WTC11 (cell line): ENCODE measurements at regions not wholly inside any gene's neighbourhood (a gene's known extent, or its start where the extent isn't known, plus 50 kb on each side); places are given as distances from the start of the nearest gene placed in this dataset.

ENCODE experiments used
- ATAC-seq: fragments of 200-7000 bp; cut with Tn5 transposase; 2 replicates; pipeline ENCODE4 v1.10.0; 2021; ENCODE audit warnings: mild to moderate bottlenecking, moderate library complexity
- CTCF ChIA-PET: fragments of 300-600 bp; sonication (Branson Sonifier 250); formaldehyde crosslinking; loops from one replicate; lab custom pipeline; 2021; ENCODE audit warnings: antibody characterized with exemption; lab: Charles Lee
- POLR2A ChIA-PET: fragments of 350-600 bp; sonication (Branson Sonifier 250); formaldehyde crosslinking; loops from one replicate; lab custom pipeline; 2021; ENCODE audit warnings: antibody characterized with exemption; lab: Charles Lee
- DNase-seq: peaks from one replicate; pipeline ENCODE4 v3.0.0; 2021; ENCODE audit warnings: low spot score
- H3K27ac Mint-ChIP-seq: 2 replicates; pipeline ENCODE4 v1.8.0; 2021; ENCODE audit warnings: mixed read lengths
- H3K27me3 Mint-ChIP-seq: 2 replicates; pipeline ENCODE4 v1.8.0; 2021; ENCODE audit warnings: low read depth, mild to moderate bottlenecking, moderate library complexity, mixed read lengths
- H3K36me3 Mint-ChIP-seq: 2 replicates; pipeline ENCODE4 v1.8.0; 2021; ENCODE audit warnings: mixed read lengths
- H3K4me1 Mint-ChIP-seq: 2 replicates; pipeline ENCODE4 v1.8.0; 2022; ENCODE audit warnings: mixed read lengths
- H3K4me3 Mint-ChIP-seq: 2 replicates; pipeline ENCODE4 v1.8.0; 2021; ENCODE audit warnings: mild to moderate bottlenecking, moderate library complexity, mixed read lengths
- H3K9me3 Mint-ChIP-seq: 2 replicates; pipeline ENCODE4 v1.8.0; 2021; ENCODE audit warnings: mixed read lengths
- ETV6 ChIP-seq: sonication (generic); formaldehyde crosslinking; IDR thresholded peaks from 2 replicates; pipeline ENCODE4 v1.8.1; 2022; ENCODE audit warnings: mild to moderate bottlenecking, missing genetic modification reagents
- FOXJ3 ChIP-seq: sonication (generic); formaldehyde crosslinking; IDR thresholded peaks from 2 replicates; pipeline ENCODE4 v1.9.0; 2021; ENCODE audit warnings: missing genetic modification reagents, mild to moderate bottlenecking, borderline replicate concordance
- IRF2 ChIP-seq: sonication (generic); formaldehyde crosslinking; IDR thresholded peaks from 2 replicates; pipeline ENCODE4 v1.8.0; 2022; ENCODE audit warnings: low read depth, missing genetic modification reagents, borderline replicate concordance
- NR2C2 ChIP-seq: sonication (generic); formaldehyde crosslinking; IDR thresholded peaks from 2 replicates; pipeline ENCODE4 v1.8.0; 2022; ENCODE audit warnings: mild to moderate bottlenecking, missing genetic modification reagents
- NR3C1 ChIP-seq: sonication (generic); formaldehyde crosslinking; conservative IDR thresholded peaks from 2 replicates; pipeline ENCODE4 v1.8.1; 2023; ENCODE audit warnings: low read depth, mild to moderate bottlenecking, missing genetic modification reagents
- PRRX2 ChIP-seq: fragments of 250-450 bp; sonication (Bioruptor Pico); IDR thresholded peaks from 2 replicates; pipeline ENCODE4 v1.8.0; 2021; ENCODE audit warnings: mild to moderate bottlenecking
- RELA ChIP-seq: sonication (generic); formaldehyde crosslinking; IDR thresholded peaks from 2 replicates; pipeline ENCODE4 v1.8.1; 2022; ENCODE audit warnings: missing genetic modification reagents, mild to moderate bottlenecking, borderline replicate concordance
- ZNF121 ChIP-seq: sonication (generic); formaldehyde crosslinking; IDR thresholded peaks from 2 replicates; pipeline ENCODE4 v1.8.0; 2023; ENCODE audit warnings: missing genetic modification reagents
- ZNF232 ChIP-seq: sonication (generic); formaldehyde crosslinking; IDR thresholded peaks from 2 replicates; pipeline ENCODE4 v1.8.0; 2022; ENCODE audit warnings: mild to moderate bottlenecking, missing genetic modification reagents
- TF ChIP-seq, protein P1 (sequence below): sonication (generic); formaldehyde crosslinking; IDR thresholded peaks from 2 replicates; pipeline ENCODE4 v1.8.1; 2022; ENCODE audit warnings: mild to moderate bottlenecking, missing genetic modification reagents, moderate library complexity, borderline replicate concordance
- TF ChIP-seq, protein P2 (sequence below): fragments of 250-450 bp; sonication (Bioruptor Pico); IDR thresholded peaks from 2 replicates; pipeline ENCODE4 v1.9.0; 2021; ENCODE audit warnings: mild to moderate bottlenecking, borderline replicate concordance
- TF ChIP-seq, protein P3 (sequence below): sonication (generic); formaldehyde crosslinking; IDR thresholded peaks from 2 replicates; pipeline ENCODE4 v1.8.0; 2023; ENCODE audit warnings: missing genetic modification reagents
- TF ChIP-seq, protein P4 (sequence below): fragments of 250-450 bp; sonication (Bioruptor Pico); conservative IDR thresholded peaks from 2 replicates; pipeline ENCODE4 v1.9.0; 2021; ENCODE audit warnings: mild to moderate bottlenecking
- TF ChIP-seq, protein P5 (sequence below): fragments of 200-600 bp; IDR thresholded peaks from 2 replicates; pipeline ENCODE4 v1.8.0; 2022; ENCODE audit warnings: antibody characterized with exemption
- TF ChIP-seq, protein P6 (sequence below): sonication (generic); formaldehyde crosslinking; conservative IDR thresholded peaks from 2 replicates; pipeline ENCODE4 v1.8.1; 2023; ENCODE audit warnings: mild to moderate bottlenecking, low read depth, missing genetic modification reagents, moderate library complexity
- TF ChIP-seq, protein P7 (sequence below): sonication (generic); formaldehyde crosslinking; IDR thresholded peaks from 2 replicates; pipeline ENCODE4 v1.8.1; 2023; ENCODE audit warnings: mild to moderate bottlenecking, missing genetic modification reagents
- TF ChIP-seq, protein P8 (sequence below): fragments of 250-450 bp; sonication (Bioruptor Pico); IDR thresholded peaks from 2 replicates; pipeline ENCODE4 v1.9.0; 2021; ENCODE audit warnings: moderate library complexity, mild to moderate bottlenecking, inconsistent platforms, borderline replicate concordance

DNA sequence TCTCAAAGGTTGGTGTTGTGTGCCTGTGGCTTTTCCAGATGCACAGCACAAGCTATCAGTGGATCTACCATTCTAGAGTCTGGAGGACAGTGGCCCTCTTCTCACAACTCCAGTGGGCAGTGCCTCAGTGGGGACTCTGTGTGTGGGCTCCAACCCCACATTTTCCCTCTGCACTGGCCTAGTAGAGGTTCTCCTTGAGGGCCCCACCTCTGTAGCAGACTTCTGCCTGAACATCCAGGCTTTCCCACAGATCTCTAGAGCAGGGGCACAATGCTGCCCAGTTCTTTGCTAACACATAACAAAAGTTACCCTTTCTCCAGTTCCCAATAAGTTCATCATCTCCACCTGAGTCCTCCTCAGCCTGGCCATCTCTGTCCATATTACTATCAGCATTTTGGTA is 102.1 kb upstream of the ANKRD55 start:
- ATAC-seq = no peak
- Mint-ChIP-seq H3K27me3 (peaks cover 2% of the 10 kb centered on the region; the same call in 1 of the 2 replicates), H3K4me3 (no peak overlapping the region), H3K9me3 (peaks cover 59% of the 10 kb centered on the region), H3K27ac (no peak overlapping the region), H3K4me1 (peaks cover under 1% of the 10 kb centered on the region; the same call in 1 of the 2 replicates), H3K36me3 (peaks cover 29% of the 10 kb centered on the region)
- TF ChIP-seq ETV6 (CRISPR knock-in tag) (no peak), ZNF232 (CRISPR knock-in tag) (no peak), IRF2 (no peak), RELA (CRISPR knock-in tag) (no peak), ZNF121 (CRISPR knock-in tag) (no peak), NR2C2 (CRISPR knock-in tag) (no peak), NR3C1 (CRISPR knock-in tag) (no peak), PRRX2 (CRISPR knock-in tag) (no peak), FOXJ3 (CRISPR knock-in tag) (no peak)
- TF ChIP-seq, protein P1, sequence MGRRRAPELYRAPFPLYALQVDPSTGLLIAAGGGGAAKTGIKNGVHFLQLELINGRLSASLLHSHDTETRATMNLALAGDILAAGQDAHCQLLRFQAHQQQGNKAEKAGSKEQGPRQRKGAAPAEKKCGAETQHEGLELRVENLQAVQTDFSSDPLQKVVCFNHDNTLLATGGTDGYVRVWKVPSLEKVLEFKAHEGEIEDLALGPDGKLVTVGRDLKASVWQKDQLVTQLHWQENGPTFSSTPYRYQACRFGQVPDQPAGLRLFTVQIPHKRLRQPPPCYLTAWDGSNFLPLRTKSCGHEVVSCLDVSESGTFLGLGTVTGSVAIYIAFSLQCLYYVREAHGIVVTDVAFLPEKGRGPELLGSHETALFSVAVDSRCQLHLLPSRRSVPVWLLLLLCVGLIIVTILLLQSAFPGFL (CRISPR knock-in tag) = no peak
- TF ChIP-seq, protein P2, sequence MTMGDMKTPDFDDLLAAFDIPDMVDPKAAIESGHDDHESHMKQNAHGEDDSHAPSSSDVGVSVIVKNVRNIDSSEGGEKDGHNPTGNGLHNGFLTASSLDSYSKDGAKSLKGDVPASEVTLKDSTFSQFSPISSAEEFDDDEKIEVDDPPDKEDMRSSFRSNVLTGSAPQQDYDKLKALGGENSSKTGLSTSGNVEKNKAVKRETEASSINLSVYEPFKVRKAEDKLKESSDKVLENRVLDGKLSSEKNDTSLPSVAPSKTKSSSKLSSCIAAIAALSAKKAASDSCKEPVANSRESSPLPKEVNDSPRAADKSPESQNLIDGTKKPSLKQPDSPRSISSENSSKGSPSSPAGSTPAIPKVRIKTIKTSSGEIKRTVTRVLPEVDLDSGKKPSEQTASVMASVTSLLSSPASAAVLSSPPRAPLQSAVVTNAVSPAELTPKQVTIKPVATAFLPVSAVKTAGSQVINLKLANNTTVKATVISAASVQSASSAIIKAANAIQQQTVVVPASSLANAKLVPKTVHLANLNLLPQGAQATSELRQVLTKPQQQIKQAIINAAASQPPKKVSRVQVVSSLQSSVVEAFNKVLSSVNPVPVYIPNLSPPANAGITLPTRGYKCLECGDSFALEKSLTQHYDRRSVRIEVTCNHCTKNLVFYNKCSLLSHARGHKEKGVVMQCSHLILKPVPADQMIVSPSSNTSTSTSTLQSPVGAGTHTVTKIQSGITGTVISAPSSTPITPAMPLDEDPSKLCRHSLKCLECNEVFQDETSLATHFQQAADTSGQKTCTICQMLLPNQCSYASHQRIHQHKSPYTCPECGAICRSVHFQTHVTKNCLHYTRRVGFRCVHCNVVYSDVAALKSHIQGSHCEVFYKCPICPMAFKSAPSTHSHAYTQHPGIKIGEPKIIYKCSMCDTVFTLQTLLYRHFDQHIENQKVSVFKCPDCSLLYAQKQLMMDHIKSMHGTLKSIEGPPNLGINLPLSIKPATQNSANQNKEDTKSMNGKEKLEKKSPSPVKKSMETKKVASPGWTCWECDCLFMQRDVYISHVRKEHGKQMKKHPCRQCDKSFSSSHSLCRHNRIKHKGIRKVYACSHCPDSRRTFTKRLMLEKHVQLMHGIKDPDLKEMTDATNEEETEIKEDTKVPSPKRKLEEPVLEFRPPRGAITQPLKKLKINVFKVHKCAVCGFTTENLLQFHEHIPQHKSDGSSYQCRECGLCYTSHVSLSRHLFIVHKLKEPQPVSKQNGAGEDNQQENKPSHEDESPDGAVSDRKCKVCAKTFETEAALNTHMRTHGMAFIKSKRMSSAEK (CRISPR knock-in tag) = no peak
- TF ChIP-seq, protein P3, sequence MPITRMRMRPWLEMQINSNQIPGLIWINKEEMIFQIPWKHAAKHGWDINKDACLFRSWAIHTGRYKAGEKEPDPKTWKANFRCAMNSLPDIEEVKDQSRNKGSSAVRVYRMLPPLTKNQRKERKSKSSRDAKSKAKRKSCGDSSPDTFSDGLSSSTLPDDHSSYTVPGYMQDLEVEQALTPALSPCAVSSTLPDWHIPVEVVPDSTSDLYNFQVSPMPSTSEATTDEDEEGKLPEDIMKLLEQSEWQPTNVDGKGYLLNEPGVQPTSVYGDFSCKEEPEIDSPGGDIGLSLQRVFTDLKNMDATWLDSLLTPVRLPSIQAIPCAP (CRISPR knock-in tag) = no peak
- TF ChIP-seq, protein P4, sequence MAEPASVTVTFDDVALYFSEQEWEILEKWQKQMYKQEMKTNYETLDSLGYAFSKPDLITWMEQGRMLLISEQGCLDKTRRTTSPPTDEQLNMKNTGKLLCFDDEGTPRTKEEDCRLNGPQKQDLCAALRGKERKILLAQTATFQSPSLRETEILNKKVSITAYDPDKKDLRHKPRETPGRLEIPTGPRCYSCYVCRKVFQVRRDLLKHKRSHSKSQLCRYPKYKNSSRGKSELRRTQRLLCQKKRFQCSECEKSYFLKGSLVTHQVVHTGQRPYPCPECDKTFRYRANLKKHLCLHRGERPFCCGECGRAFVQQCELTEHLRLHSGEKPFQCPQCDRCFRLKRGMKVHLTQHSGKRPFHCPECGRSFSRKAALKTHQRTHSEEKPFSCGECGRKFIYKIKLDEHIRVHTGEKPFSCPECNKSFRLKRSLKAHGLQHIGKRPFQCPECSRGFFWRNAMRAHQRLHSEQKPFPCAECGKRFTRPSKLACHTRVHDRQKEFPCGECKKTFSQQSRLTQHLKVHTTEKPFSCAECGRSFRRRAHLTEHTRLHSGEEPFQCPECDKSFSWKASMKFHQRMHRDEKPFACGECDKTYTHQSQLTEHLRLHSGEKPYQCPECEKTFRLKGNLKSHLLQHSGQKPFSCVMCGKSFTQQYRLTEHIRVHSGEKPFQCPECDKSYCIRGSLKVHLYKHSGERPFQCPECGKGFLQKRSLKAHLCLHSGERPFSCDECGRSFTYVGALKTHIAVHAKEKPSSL (CRISPR knock-in tag) = no peak
- TF ChIP-seq, protein P5, sequence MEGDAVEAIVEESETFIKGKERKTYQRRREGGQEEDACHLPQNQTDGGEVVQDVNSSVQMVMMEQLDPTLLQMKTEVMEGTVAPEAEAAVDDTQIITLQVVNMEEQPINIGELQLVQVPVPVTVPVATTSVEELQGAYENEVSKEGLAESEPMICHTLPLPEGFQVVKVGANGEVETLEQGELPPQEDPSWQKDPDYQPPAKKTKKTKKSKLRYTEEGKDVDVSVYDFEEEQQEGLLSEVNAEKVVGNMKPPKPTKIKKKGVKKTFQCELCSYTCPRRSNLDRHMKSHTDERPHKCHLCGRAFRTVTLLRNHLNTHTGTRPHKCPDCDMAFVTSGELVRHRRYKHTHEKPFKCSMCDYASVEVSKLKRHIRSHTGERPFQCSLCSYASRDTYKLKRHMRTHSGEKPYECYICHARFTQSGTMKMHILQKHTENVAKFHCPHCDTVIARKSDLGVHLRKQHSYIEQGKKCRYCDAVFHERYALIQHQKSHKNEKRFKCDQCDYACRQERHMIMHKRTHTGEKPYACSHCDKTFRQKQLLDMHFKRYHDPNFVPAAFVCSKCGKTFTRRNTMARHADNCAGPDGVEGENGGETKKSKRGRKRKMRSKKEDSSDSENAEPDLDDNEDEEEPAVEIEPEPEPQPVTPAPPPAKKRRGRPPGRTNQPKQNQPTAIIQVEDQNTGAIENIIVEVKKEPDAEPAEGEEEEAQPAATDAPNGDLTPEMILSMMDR = no peak
- TF ChIP-seq, protein P6, sequence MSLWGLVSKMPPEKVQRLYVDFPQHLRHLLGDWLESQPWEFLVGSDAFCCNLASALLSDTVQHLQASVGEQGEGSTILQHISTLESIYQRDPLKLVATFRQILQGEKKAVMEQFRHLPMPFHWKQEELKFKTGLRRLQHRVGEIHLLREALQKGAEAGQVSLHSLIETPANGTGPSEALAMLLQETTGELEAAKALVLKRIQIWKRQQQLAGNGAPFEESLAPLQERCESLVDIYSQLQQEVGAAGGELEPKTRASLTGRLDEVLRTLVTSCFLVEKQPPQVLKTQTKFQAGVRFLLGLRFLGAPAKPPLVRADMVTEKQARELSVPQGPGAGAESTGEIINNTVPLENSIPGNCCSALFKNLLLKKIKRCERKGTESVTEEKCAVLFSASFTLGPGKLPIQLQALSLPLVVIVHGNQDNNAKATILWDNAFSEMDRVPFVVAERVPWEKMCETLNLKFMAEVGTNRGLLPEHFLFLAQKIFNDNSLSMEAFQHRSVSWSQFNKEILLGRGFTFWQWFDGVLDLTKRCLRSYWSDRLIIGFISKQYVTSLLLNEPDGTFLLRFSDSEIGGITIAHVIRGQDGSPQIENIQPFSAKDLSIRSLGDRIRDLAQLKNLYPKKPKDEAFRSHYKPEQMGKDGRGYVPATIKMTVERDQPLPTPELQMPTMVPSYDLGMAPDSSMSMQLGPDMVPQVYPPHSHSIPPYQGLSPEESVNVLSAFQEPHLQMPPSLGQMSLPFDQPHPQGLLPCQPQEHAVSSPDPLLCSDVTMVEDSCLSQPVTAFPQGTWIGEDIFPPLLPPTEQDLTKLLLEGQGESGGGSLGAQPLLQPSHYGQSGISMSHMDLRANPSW (CRISPR knock-in tag) = no peak
- TF ChIP-seq, protein P7, sequence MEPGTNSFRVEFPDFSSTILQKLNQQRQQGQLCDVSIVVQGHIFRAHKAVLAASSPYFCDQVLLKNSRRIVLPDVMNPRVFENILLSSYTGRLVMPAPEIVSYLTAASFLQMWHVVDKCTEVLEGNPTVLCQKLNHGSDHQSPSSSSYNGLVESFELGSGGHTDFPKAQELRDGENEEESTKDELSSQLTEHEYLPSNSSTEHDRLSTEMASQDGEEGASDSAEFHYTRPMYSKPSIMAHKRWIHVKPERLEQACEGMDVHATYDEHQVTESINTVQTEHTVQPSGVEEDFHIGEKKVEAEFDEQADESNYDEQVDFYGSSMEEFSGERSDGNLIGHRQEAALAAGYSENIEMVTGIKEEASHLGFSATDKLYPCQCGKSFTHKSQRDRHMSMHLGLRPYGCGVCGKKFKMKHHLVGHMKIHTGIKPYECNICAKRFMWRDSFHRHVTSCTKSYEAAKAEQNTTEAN (CRISPR knock-in tag) = no peak
- TF ChIP-seq, protein P8, sequence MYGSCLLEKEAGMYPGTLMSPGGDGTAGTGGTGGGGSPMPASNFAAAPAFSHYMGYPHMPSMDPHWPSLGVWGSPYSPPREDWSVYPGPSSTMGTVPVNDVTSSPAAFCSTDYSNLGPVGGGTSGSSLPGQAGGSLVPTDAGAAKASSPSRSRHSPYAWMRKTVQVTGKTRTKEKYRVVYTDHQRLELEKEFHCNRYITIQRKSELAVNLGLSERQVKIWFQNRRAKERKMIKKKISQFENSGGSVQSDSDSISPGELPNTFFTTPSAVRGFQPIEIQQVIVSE = no peak
- POLR2A ChIA-PET = no interaction called here
- DNase-seq = no peak
- CTCF ChIA-PET = no interaction called here
